BLaER1 (cell line): ENCODE measurements at regions not wholly inside any gene's neighbourhood (a gene's known extent, or its start where the extent isn't known, plus 50 kb on each side); places are given as distances from the start of the nearest gene placed in this dataset.

ENCODE experiments used
- H3K27ac ChIP-seq: shearing (Covaris generic); formaldehyde crosslinking; 2 replicates; pipeline ENCODE4 v1.8.1; 2022
- H3K27me3 ChIP-seq: shearing (Covaris generic); formaldehyde crosslinking; 2 replicates; pipeline ENCODE4 v1.8.1; 2022
- H3K36me3 ChIP-seq: shearing (Covaris generic); formaldehyde crosslinking; 2 replicates; pipeline ENCODE4 v1.8.1; 2022
- H3K4me1 ChIP-seq: shearing (Covaris generic); formaldehyde crosslinking; 2 replicates; pipeline ENCODE4 v1.8.1; 2022
- H3K4me2 ChIP-seq: shearing (Covaris generic); formaldehyde crosslinking; 2 replicates; pipeline ENCODE4 v1.8.1; 2022
- H3K4me3 ChIP-seq: shearing (Covaris generic); formaldehyde crosslinking; 2 replicates; pipeline ENCODE4 v1.8.1; 2022
- H3K9ac ChIP-seq: shearing (Covaris generic); formaldehyde crosslinking; 2 replicates; pipeline ENCODE4 v1.8.1; 2022
- H3K9me3 ChIP-seq: shearing (Covaris generic); formaldehyde crosslinking; 2 replicates; pipeline ENCODE4 v1.8.1; 2022
- H4K20me1 ChIP-seq: shearing (Covaris generic); formaldehyde crosslinking; 2 replicates; pipeline ENCODE4 v1.8.1; 2022
- Cebpa-rat ChIP-seq: shearing (Covaris generic); IDR thresholded peaks from 2 replicates; pipeline ENCODE4 v1.8.1; 2022

DNA sequence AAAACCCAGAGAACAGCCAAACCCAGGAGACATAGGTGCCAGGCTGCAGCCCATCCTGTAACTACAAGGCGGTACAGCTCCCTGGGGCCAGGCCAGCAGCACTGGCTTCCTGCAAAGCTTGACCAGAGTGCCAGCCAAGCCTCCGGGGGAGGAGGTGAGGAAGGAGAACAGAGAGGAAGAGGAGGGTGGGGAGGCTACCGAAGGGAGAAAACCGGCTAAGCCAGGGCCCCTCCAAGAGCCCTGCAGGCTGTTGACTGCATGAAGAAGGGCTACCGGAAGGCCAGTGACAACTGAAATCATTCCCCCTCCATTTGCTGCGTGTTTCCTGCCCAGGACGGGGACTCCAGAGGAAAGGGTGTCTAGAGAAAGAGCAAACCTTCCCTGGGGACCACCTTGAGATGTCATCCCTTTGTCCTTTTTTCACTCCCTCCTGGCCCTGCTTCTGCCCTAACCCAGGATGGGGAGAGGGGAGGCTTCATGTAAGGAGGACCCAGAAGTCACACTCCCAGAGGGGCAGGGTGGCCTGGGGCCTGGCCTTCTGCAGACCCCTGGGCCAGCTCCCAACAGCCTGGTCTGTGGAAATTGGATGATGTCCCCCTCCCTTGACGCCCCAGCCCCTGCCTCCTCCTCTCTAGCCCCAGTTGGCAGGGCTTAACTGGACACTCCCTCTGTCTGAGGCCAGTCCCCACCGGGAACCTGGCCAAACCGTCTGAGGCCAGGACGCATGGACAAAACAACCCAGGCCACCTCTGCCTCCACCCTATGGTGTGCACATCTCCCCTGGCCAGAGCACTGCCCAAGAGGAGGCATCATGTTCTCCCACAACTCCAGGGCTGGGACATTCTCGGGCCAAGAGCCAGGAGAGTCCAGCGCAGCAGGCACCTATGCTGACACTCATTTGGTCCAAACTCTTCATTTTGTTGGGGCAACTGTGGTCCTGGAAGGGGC lies 207.8 kb downstream of the CYP26B1 start:
- no peak overlapping the region for H3K9ac ChIP-seq
- H3K36me3 ChIP-seq, result no peaks in the 10 kb centered on the region
- no peaks in the 10 kb centered on the region for H3K27me3 ChIP-seq
- no peak for TF ChIP-seq Cebpa-rat
- peak overlapping the region; percentile 23; the same call in 1 of the 2 replicates for H3K27ac ChIP-seq
- H3K9me3 ChIP-seq, result no peaks in the 10 kb centered on the region
- H3K4me1 ChIP-seq, result peaks cover 60% of the 10 kb centered on the region
- H4K20me1 ChIP-seq, result no peaks in the 10 kb centered on the region
- H3K4me2 ChIP-seq, result peak overlapping the region; percentile 86
- no peak overlapping the region for H3K4me3 ChIP-seq

GRCh38 chr2:71938659-71939587 lies 208.7 kb downstream of the CYP26B1 start:
- Histone ChIP-seq H3K27ac (0 out of 2 replicates have a peak overlapping the region, but pooled peaks have one; percentile 23), H3K9ac (no peak overlapping the region), H3K9me3 (no peaks in the 10 kb centered on the region), H3K27me3 (no peaks in the 10 kb centered on the region), H3K4me3 (no peak overlapping the region), H3K4me2 (peak overlapping the region; percentile 86), H3K4me1 (peaks cover 56% of the 10 kb centered on the region), H4K20me1 (no peaks in the 10 kb centered on the region), H3K36me3 (no peaks in the 10 kb centered on the region)
- TF ChIP-seq Cebpa-rat, result no peak

DNA sequence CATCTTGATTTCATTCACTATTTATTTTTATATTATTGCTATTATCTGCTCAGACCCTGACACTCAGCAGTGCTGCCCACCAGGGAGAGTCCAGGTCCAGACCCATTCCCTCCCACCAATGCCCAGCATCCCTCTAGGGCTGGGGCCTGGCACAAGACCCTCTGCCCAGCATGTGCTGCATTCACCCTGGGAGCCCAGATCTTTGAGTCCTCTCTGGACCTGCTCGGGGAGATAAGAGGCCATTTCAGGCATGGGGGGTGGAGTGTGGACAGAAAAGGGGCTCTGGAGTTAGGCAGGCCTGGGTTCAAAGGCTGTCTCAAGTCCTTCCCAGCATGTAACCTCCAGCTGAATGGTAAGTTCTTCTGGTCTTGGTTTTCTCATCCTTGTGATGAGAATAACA lies 209.6 kb downstream of the CYP26B1 start:
- H3K27me3 ChIP-seq, result no peaks in the 10 kb centered on the region
- H3K9ac ChIP-seq, result no peak overlapping the region
- no peaks in the 10 kb centered on the region for H4K20me1 ChIP-seq
- H3K4me3 ChIP-seq, result no peak overlapping the region
- H3K4me2 ChIP-seq, result no peak overlapping the region
- peaks cover 48% of the 10 kb centered on the region for H3K4me1 ChIP-seq
- TF ChIP-seq Cebpa-rat, result no peak
- H3K36me3 ChIP-seq, result no peaks in the 10 kb centered on the region
- H3K9me3 ChIP-seq, result no peaks in the 10 kb centered on the region
- no peak overlapping the region for H3K27ac ChIP-seq

DNA sequence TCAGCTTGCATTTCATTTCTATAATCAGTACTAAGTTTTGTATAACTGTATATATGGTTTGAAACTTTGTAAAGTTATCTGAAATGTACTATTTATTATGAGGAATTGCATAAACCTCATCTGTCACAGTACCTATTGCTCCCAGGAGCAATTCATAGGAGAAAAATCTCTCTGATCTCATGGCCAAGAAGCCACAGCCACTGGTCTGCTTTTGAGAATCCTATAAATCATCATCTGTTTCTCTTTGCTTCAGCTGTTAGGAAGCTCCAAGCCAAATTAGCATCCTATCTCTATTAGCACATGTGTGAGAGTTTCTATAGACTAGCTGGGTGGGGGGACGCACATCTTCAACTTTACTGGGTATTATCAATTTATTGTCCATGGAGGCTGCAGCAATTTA lies 210.3 kb downstream of the CYP26B1 start:
- no peak overlapping the region for H3K4me3 ChIP-seq
- no peaks in the 10 kb centered on the region for H4K20me1 ChIP-seq
- no peaks in the 10 kb centered on the region for H3K9me3 ChIP-seq
- H3K9ac ChIP-seq, result no peak overlapping the region
- H3K4me1 ChIP-seq, result peaks cover 40% of the 10 kb centered on the region
- no peak overlapping the region for H3K27ac ChIP-seq
- no peak overlapping the region for H3K4me2 ChIP-seq
- TF ChIP-seq Cebpa-rat, result no peak
- H3K36me3 ChIP-seq, result no peaks in the 10 kb centered on the region
- no peaks in the 10 kb centered on the region for H3K27me3 ChIP-seq

GRCh38 chr2:71936076-71937030 lies 211.3 kb downstream of the CYP26B1 start:
- Histone ChIP-seq H4K20me1 (no peaks in the 10 kb centered on the region), H3K4me1 (peaks cover 30% of the 10 kb centered on the region), H3K9ac (no peak overlapping the region), H3K27me3 (no peaks in the 10 kb centered on the region), H3K27ac (no peak overlapping the region), H3K36me3 (no peaks in the 10 kb centered on the region), H3K4me3 (no peak overlapping the region), H3K9me3 (no peaks in the 10 kb centered on the region), H3K4me2 (no peak overlapping the region)
- no peak for TF ChIP-seq Cebpa-rat

DNA sequence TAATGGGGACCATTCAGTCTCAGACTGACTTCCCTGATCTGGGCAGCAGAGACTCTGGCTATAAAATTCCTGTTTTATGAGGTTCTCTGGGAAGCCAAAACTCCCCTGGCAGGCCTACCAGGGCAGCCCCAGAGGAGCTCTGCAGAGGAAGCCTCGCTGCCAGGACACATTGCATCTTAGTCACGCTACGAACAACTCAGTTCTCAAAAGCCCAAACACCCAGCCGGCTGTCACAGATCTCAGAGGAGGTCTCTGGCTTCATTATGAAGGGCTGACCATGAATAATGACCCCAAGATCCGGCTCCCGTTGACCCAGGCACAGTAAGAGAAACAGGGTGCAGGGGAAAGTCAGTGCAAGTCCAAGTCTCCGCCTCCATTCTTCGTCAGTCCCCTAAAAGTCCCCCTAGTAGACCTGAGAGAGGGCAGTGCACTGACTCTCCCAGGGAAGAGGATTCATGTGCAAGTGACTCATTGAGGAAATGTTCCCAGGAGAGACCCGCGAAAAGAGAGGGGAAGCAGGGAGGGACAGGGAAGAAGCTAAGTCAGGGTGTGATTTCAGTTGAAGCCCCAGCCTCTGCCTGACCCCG lies 212.3 kb downstream of the CYP26B1 start:
- no peaks in the 10 kb centered on the region for H3K9me3 ChIP-seq
- no peak overlapping the region for H3K27ac ChIP-seq
- no peaks in the 10 kb centered on the region for H3K36me3 ChIP-seq
- no peaks in the 10 kb centered on the region for H3K27me3 ChIP-seq
- H3K9ac ChIP-seq, result no peak overlapping the region
- H4K20me1 ChIP-seq, result no peaks in the 10 kb centered on the region
- H3K4me2 ChIP-seq, result no peak overlapping the region
- no peak for TF ChIP-seq Cebpa-rat
- peaks cover 20% of the 10 kb centered on the region for H3K4me1 ChIP-seq
- H3K4me3 ChIP-seq, result no peak overlapping the region

DNA sequence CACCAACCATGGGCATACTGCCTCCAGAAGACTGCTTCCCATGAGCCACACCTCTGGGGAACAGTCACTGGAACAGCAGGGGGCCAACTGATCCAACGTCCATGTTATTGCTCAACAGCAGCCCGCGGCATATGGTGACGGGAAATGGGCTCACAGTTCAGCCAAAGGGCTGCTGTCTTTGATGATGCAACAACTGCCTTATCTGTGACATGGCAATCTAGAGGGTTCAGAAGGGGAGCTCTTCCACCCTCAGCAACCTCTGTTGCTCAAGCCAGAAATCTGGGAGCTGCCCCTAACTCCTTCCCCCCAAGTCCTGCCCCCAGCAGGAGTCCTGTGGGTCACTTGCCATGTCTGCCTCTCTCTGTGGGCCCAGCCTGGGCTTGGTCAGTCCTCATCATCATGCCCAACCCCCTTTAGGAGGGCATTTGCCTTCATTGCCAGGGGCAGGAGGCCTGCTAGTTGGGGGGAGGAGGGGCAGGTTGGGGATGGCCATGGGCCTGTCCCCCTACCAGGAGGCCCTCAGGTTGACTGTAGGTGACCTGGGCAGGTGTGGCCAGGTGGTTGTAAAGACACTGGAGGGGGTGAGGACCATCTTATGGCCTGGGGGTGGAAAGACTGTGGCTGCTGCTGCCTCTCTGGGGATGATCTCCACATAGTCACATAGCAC lies 212.9 kb downstream of the CYP26B1 start:
- H3K9me3 ChIP-seq, result no peaks in the 10 kb centered on the region
- no peaks in the 10 kb centered on the region for H3K36me3 ChIP-seq
- peaks cover 14% of the 10 kb centered on the region for H3K4me1 ChIP-seq
- H3K27ac ChIP-seq, result no peak overlapping the region
- no peaks in the 10 kb centered on the region for H3K27me3 ChIP-seq
- H3K4me2 ChIP-seq, result no peak overlapping the region
- no peak overlapping the region for H3K9ac ChIP-seq
- no peak overlapping the region for H3K4me3 ChIP-seq
- no peaks in the 10 kb centered on the region for H4K20me1 ChIP-seq
- TF ChIP-seq Cebpa-rat, result 0 out of 2 replicates have a peak, but pooled peaks have one; percentile 24

GRCh38 chr2:71934320-71934593 lies 213.4 kb downstream of the CYP26B1 start:
- Histone ChIP-seq H3K4me1 (peaks cover 9% of the 10 kb centered on the region), H3K36me3 (no peaks in the 10 kb centered on the region), H3K9me3 (no peaks in the 10 kb centered on the region), H3K4me2 (no peak overlapping the region), H4K20me1 (no peaks in the 10 kb centered on the region), H3K27ac (no peak overlapping the region), H3K9ac (no peak overlapping the region), H3K4me3 (no peak overlapping the region), H3K27me3 (no peaks in the 10 kb centered on the region)
- TF ChIP-seq Cebpa-rat, result no peak
